SU-DHL-6 (cell line): ENCODE measurements at regions not wholly inside any gene's neighbourhood (a gene's known extent, or its start where the extent isn't known, plus 50 kb on each side); places are given as distances from the start of the nearest gene placed in this dataset.

Experiments used
- H2AFZ ChIP-seq: fragments of 200-600 bp; sonication (generic); 2 replicates; pipeline ENCODE4 v1.6.1; 2014; ENCODE audit warnings: low read depth, mild to moderate bottlenecking, moderate library complexity, mixed read lengths, antibody characterized with exemption, low read length; ENCODE audit not compliant: severe bottlenecking
- H3F3A ChIP-seq: fragments of 200-600 bp; shearing (Covaris generic); 2 replicates; pipeline ENCODE4 v1.6.0; 2016; ENCODE audit warnings: antibody characterized with exemption, mild to moderate bottlenecking; ENCODE audit not compliant: insufficient read depth
- H3K27ac ChIP-seq: fragments of 200-600 bp; sonication (generic); 2 replicates; pipeline ENCODE4 v1.5.1; 2016; ENCODE audit warnings: low read depth, mild to moderate bottlenecking, low read length, moderate library complexity, mixed read lengths
- H3K27me3 ChIP-seq: fragments of 200-600 bp; sonication (generic), shearing (Covaris generic); 2 replicates; pipeline ENCODE4 v1.6.0; 2014; ENCODE audit warnings: mild to moderate bottlenecking, low read length
- H3K36me3 ChIP-seq: fragments of 200-600 bp; sonication (generic); 2 replicates; pipeline ENCODE4 v1.6.1; 2014; ENCODE audit warnings: mild to moderate bottlenecking, low read length, mixed read lengths
- H3K4me2 ChIP-seq: fragments of 300-600, 200-600 bp; shearing (Covaris generic), sonication (generic); 2 replicates; pipeline ENCODE4 v1.6.0; 2014; ENCODE audit warnings: low read length, low read depth, mild to moderate bottlenecking; ENCODE audit not compliant: poor library complexity, severe bottlenecking
- H3K4me3 ChIP-seq: fragments of 200-600 bp; sonication (generic); 2 replicates; pipeline ENCODE4 v1.5.1; 2014; ENCODE audit warnings: antibody characterized with exemption, low read length, mild to moderate bottlenecking, mixed read lengths; ENCODE audit not compliant: insufficient read depth, poor library complexity, severe bottlenecking
- H3K79me2 ChIP-seq: fragments of 200-600 bp; sonication (generic); 2 replicates; pipeline ENCODE4 v1.6.1; 2014; ENCODE audit warnings: mild to moderate bottlenecking, low read length, moderate library complexity; ENCODE audit not compliant: insufficient read depth
- H3K9ac ChIP-seq: fragments of 200-600 bp; sonication (generic); 2 replicates; pipeline ENCODE4 v1.7.0; 2014; ENCODE audit warnings: mild to moderate bottlenecking, low read length
- H3K9me2 ChIP-seq: fragments of 200-600 bp; sonication (generic); replicated peaks from 2 replicates; pipeline ENCODE4 v1.6.1; 2014; ENCODE audit warnings: low read length; ENCODE audit not compliant: insufficient read depth
- H3K9me3 ChIP-seq: fragments of 200-600 bp; sonication (generic); 2 replicates; pipeline ENCODE4 v1.6.1; 2014; ENCODE audit warnings: low read length, mixed read lengths; ENCODE audit not compliant: insufficient read depth
- H4K20me1 ChIP-seq: fragments of 200-600 bp; sonication (generic); 2 replicates; pipeline ENCODE4 v1.6.1; 2014; ENCODE audit warnings: low read depth, mild to moderate bottlenecking, antibody characterized with exemption, low read length, moderate library complexity, mixed read lengths
- CTCF ChIP-seq: fragments of 200-600 bp; sonication (generic); IDR thresholded peaks from one replicate; pipeline ENCODE4 v1.5.1; 2017; ENCODE audit warnings: antibody characterized with exemption, mild to moderate bottlenecking, low read length, moderate library complexity; ENCODE audit not compliant: insufficient read depth, poor library complexity, severe bottlenecking
- EZH2phosphoT487 ChIP-seq: fragments of 200-600 bp; sonication (generic), shearing (Covaris generic); conservative IDR thresholded peaks from 2 replicates; pipeline ENCODE4 v1.6.1; 2018; ENCODE audit warnings: mild to moderate bottlenecking, antibody characterized with exemption, low read length, moderate library complexity, mixed read lengths

GRCh38 chr10:35794703-35795102 lies 152.6 kb upstream of the FZD8 start:
- H3K27ac ChIP-seq = no peak overlapping the region
- H3K9ac ChIP-seq = no peak overlapping the region
- TF ChIP-seq CTCF (no peak), EZH2phosphoT487 (no peak)
- no peaks in the 10 kb centered on the region for H3K9me2 ChIP-seq
- no peak overlapping the region for H3K4me2 ChIP-seq
- no peaks in the 10 kb centered on the region for H3K79me2 ChIP-seq
- H4K20me1 ChIP-seq = no peaks in the 10 kb centered on the region
- no peaks in the 10 kb centered on the region for H3K36me3 ChIP-seq
- no peaks in the 10 kb centered on the region for H3K9me3 ChIP-seq
- H2AFZ ChIP-seq = no peak overlapping the region
- no peaks in the 10 kb centered on the region for H3K27me3 ChIP-seq
- H3K4me3 ChIP-seq = no peak overlapping the region
- H3F3A ChIP-seq = no peaks in the 10 kb centered on the region

GRCh38 chr10:35792291-35792690 lies 150.2 kb upstream of the FZD8 start:
- Histone ChIP-seq H3K27me3 (no peaks in the 10 kb centered on the region), H3K9me3 (no peaks in the 10 kb centered on the region), H3F3A (no peaks in the 10 kb centered on the region), H3K79me2 (no peaks in the 10 kb centered on the region), H3K36me3 (no peaks in the 10 kb centered on the region), H3K4me2 (no peak overlapping the region), H2AFZ (no peak overlapping the region), H3K9me2 (no peaks in the 10 kb centered on the region), H3K4me3 (no peak overlapping the region), H3K9ac (no peak overlapping the region), H3K27ac (no peak overlapping the region), H4K20me1 (no peaks in the 10 kb centered on the region)
- TF ChIP-seq EZH2phosphoT487 (no peak), CTCF (no peak)

- Histone ChIP-seq H3F3A (no peaks in the 10 kb centered on the region), H2AFZ (no peak overlapping the region), H3K9ac (no peak overlapping the region), H3K9me3 (no peaks in the 10 kb centered on the region), H3K4me3 (no peak overlapping the region), H4K20me1 (no peaks in the 10 kb centered on the region), H3K27me3 (no peaks in the 10 kb centered on the region), H3K36me3 (no peaks in the 10 kb centered on the region), H3K27ac (no peak overlapping the region), H3K9me2 (no peaks in the 10 kb centered on the region), H3K79me2 (no peaks in the 10 kb centered on the region), H3K4me2 (no peak overlapping the region)
- no peak for TF ChIP-seq EZH2phosphoT487
- TF ChIP-seq CTCF = no peak
Measured at GRCh38 chr10:35789996-35790395, 147.9 kb upstream of the FZD8 start.

GRCh38 chr10:35784751-35785150 lies 142.7 kb upstream of the FZD8 start:
- Histone ChIP-seq H3K9me2 (no peaks in the 10 kb centered on the region), H3F3A (no peaks in the 10 kb centered on the region), H3K36me3 (no peaks in the 10 kb centered on the region), H2AFZ (no peak overlapping the region), H3K27ac (no peak overlapping the region), H3K27me3 (no peaks in the 10 kb centered on the region), H3K4me3 (no peak overlapping the region), H3K9me3 (no peaks in the 10 kb centered on the region), H4K20me1 (no peaks in the 10 kb centered on the region), H3K9ac (no peak overlapping the region), H3K79me2 (no peaks in the 10 kb centered on the region), H3K4me2 (no peak overlapping the region)
- TF ChIP-seq CTCF (no peak), EZH2phosphoT487 (no peak)
